ENCODE measurements at regions not wholly inside any gene's neighbourhood (a gene's known extent, or its start where the extent isn't known, plus 50 kb on each side); places are given as distances from the start of the nearest gene placed in this dataset.

DNA sequence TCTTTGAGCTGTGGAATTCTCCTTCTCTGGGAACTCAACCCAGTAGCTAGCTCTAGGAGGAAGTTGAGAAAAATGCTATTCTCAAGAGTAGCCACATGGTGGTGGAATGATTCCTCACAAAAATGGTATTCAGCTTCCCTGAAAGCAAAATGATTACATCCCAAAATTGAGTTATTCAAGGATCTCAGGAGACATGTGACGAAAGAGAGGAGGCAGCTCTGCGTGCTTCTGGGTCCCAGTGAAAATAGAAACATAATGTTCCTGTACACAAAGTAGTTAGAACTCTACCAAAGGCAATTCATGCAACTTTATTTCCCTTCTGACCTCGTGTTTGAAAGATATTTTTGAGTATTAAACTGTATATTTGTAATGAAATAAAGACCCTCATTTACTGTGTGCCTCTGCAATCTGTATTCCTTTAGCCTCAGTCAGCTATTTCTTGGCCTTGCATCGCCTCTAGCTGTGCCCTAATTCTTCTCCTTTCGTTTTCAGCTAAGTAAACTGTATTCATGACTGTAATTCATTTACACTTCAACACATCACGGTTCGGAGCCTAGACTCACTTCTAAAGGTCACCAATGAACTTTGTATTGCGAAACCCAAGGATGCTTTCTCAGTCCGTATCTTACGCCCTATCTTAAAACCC lies 167.3 kb downstream of the FASLG start:
- no peak overlapping the region for H3K9ac ChIP-seq (ENCODE audit: control insufficient read depth, extremely low read depth, insufficient read depth, low read length)
- no peaks in the 10 kb centered on the region for H3K9me1 ChIP-seq (ENCODE audit: control insufficient read depth, extremely low read depth, insufficient read depth, low read length)
- peak overlapping the region; percentile 45 for H2AFZ ChIP-seq (ENCODE audit: control insufficient read depth, low read length)
- no peaks in the 10 kb centered on the region for H3K36me3 ChIP-seq (ENCODE audit: control insufficient read depth in 2 of 2, extremely low read depth in 1 of 2, insufficient read depth in 2 of 2, low read length in 2 of 2)
- H3K27ac ChIP-seq (ENCODE audit: control insufficient read depth, insufficient read depth, low read length), result peak overlapping the region; percentile 5
- H3K79me2 ChIP-seq (ENCODE audit: control insufficient read depth, insufficient read depth, low read length), result no peaks in the 10 kb centered on the region
- FAIRE-seq (peak; percentile 81), DNase-seq (ENCODE audit: low read depth, low spot score) (no peak)
- H3K27me3 ChIP-seq (ENCODE audit: control insufficient read depth, extremely low read depth, insufficient read depth, low read length), result no peaks in the 10 kb centered on the region
- H3K4me1 ChIP-seq (ENCODE audit: control insufficient read depth, extremely low read depth, insufficient read depth, low read length), result peaks cover 5% of the 10 kb centered on the region
- no peak overlapping the region for H3K4me3 ChIP-seq (ENCODE audit: control insufficient read depth in 2 of 3, extremely low read depth in 1 of 3, insufficient read depth in 2 of 3, low read depth in 1 of 3, low read length in 3 of 3)
- dilution Hi-C loops (cut with MboI; ENCODE audit: extremely low pct_ligation_motif_present, low sequenced_read_pairs), result no loop called here
- H3K9me3 ChIP-seq (ENCODE audit: control insufficient read depth, low read depth, low read length), result no peaks in the 10 kb centered on the region
- TF ChIP-seq EZH2 (IDR thresholded peaks at IDR 0.05; ENCODE audit: low read length), result no peak
- TF ChIP-seq, protein P1, sequence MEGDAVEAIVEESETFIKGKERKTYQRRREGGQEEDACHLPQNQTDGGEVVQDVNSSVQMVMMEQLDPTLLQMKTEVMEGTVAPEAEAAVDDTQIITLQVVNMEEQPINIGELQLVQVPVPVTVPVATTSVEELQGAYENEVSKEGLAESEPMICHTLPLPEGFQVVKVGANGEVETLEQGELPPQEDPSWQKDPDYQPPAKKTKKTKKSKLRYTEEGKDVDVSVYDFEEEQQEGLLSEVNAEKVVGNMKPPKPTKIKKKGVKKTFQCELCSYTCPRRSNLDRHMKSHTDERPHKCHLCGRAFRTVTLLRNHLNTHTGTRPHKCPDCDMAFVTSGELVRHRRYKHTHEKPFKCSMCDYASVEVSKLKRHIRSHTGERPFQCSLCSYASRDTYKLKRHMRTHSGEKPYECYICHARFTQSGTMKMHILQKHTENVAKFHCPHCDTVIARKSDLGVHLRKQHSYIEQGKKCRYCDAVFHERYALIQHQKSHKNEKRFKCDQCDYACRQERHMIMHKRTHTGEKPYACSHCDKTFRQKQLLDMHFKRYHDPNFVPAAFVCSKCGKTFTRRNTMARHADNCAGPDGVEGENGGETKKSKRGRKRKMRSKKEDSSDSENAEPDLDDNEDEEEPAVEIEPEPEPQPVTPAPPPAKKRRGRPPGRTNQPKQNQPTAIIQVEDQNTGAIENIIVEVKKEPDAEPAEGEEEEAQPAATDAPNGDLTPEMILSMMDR (optimal IDR thresholded peaks at IDR 0.05 in 1 of 3, IDR thresholded peaks at IDR 0.05 in 1 of 3, conservative IDR thresholded peaks at IDR 0.05 in 1 of 3; ENCODE audit: extremely low read depth in 1 of 3, insufficient read depth in 2 of 3, low read length in 3 of 3), result peak; percentile 30 to 56 (median 42)
- no peak overlapping the region for H3K4me2 ChIP-seq (ENCODE audit: control insufficient read depth, extremely low read depth, insufficient read depth, low read depth, low read length)
- no peaks in the 10 kb centered on the region for H4K20me1 ChIP-seq (ENCODE audit: control insufficient read depth, extremely low read depth, insufficient read depth, low read length)

DNA sequence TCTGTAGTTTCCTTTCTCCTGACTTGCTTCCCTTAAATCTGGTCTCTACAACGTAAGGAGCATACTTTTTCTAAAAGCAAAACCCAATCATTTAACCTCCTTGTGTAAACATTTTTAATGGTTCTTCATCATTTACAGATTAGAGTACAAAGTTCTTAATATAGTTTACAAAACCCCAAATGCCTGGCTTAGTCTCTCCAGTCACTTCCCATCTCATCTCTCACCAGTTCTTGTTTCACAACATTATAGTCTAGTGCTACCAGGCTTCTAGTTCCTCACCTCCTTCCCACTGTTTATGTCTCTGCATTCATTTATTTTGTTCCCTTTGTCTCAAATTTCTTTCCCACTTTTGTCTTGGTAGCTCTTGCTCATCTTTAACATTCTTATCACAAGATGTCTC lies 168.4 kb downstream of the FASLG start:
- DNase-seq (ENCODE audit: low read depth, low spot score) (no peak), FAIRE-seq (no peak)
- Histone ChIP-seq H3K4me3 (ENCODE audit: control insufficient read depth in 2 of 3, extremely low read depth in 1 of 3, insufficient read depth in 2 of 3, low read depth in 1 of 3, low read length in 3 of 3) (no peak overlapping the region), H3K4me2 (ENCODE audit: control insufficient read depth, extremely low read depth, insufficient read depth, low read depth, low read length) (no peak overlapping the region), H3K4me1 (ENCODE audit: control insufficient read depth, extremely low read depth, insufficient read depth, low read length) (peaks cover 5% of the 10 kb centered on the region), H3K9ac (ENCODE audit: control insufficient read depth, extremely low read depth, insufficient read depth, low read length) (no peak overlapping the region), H2AFZ (ENCODE audit: control insufficient read depth, low read length) (no peak overlapping the region), H3K79me2 (ENCODE audit: control insufficient read depth, insufficient read depth, low read length) (no peaks in the 10 kb centered on the region), H3K36me3 (ENCODE audit: control insufficient read depth in 2 of 2, extremely low read depth in 1 of 2, insufficient read depth in 2 of 2, low read length in 2 of 2) (no peaks in the 10 kb centered on the region), H3K9me1 (ENCODE audit: control insufficient read depth, extremely low read depth, insufficient read depth, low read length) (no peaks in the 10 kb centered on the region), H4K20me1 (ENCODE audit: control insufficient read depth, extremely low read depth, insufficient read depth, low read length) (no peaks in the 10 kb centered on the region), H3K27me3 (ENCODE audit: control insufficient read depth, extremely low read depth, insufficient read depth, low read length) (no peaks in the 10 kb centered on the region), H3K9me3 (ENCODE audit: control insufficient read depth, low read depth, low read length) (no peaks in the 10 kb centered on the region), H3K27ac (ENCODE audit: control insufficient read depth, insufficient read depth, low read length) (no peak overlapping the region)
- TF ChIP-seq, protein P1 (optimal IDR thresholded peaks at IDR 0.05 in 1 of 3, IDR thresholded peaks at IDR 0.05 in 1 of 3, conservative IDR thresholded peaks at IDR 0.05 in 1 of 3; ENCODE audit: extremely low read depth in 1 of 3, insufficient read depth in 2 of 3, low read length in 3 of 3), result no peak
- no peak for TF ChIP-seq EZH2 (IDR thresholded peaks at IDR 0.05; ENCODE audit: low read length)
- dilution Hi-C loops (cut with MboI; ENCODE audit: extremely low pct_ligation_motif_present, low sequenced_read_pairs), result no loop called here
